ENCODE measurements at regions not wholly inside any gene's neighbourhood (a gene's known extent, or its start where the extent isn't known, plus 50 kb on each side); places are given as distances from the start of the nearest gene placed in this dataset.

DNA sequence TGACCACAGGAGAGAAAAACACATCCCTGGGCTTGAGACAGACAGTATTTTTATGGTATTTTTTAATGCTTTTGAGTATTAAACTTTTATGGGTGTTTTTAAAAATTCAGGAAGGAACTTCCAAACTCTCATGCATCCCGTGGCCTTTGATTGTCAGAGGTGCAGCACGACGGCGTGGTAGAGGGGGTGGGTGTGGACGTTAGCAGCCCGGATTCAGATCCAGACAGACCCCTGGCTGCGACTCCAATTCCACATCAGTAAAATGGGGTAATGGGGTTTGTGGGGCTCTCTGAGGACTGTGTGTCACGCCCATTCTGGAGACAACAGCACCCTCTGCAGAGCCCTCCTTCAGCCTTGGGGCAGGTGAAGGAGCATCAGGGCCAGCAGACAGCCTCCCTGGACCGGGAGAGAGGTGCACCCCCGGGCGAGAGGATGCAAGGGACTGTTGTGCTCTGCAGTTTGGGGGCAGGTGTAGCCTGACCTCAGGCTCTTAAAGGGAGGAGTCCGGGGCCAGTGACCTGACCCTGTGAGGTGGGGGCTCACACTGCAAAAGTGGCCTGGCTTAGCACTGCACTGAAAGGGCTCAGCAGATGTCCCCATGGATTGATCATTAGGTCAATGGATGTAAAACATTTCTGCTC, 1024.3 kb downstream of the TBC1D22A start:
- no peak for DNase-seq

DNA sequence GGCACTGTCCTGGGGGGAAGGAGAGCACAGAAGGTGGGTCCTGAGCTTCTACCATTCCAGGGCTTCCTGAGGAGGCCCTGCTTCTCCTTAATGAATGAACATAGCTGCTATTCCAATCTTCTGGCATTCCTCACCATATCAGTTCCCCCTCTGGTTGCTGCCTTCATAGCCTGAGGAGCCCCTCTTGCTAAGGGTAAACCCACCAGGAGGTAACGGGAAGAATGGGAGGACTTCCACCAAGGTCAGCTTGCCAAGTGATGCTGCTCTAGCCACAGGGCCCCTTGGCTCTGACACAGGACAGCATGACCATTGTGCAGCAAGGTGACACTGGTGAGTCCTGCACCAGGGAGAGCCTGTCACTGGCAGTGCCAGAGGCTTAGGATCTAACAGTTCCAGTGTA, 1022.5 kb downstream of the TBC1D22A start:
- DNase-seq = no peak

DNA sequence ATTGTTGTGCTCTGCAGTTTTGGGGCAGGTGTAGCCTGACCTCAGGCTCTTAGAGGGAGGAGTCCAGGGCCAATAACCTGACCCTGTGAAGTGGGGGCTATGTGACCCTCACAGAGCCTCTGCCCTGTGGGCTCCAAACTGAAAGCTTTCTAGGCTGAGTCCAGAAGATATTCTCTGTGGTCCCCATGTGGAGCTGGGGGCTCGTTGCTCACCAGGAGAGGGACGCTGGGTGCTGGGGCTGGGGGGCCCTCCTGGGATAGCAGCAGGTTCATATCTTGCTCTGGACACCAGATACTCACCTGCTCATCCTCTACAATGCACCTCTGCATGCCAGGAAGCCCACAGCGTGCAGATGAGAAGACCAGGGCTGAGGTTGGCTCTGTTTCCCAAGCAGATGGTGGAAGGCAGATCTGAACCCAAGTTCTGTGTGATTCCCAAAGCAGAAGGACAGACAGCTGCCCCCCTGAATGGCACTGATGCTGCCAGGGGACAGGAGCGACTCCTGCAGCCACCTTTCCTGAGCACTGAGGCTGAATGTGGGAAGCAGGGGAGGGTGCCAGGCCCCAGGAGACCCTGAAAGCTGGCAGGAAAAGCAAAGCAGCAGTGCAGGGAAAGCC, 1022.0 kb downstream of the TBC1D22A start:
- no peak for DNase-seq

DNA sequence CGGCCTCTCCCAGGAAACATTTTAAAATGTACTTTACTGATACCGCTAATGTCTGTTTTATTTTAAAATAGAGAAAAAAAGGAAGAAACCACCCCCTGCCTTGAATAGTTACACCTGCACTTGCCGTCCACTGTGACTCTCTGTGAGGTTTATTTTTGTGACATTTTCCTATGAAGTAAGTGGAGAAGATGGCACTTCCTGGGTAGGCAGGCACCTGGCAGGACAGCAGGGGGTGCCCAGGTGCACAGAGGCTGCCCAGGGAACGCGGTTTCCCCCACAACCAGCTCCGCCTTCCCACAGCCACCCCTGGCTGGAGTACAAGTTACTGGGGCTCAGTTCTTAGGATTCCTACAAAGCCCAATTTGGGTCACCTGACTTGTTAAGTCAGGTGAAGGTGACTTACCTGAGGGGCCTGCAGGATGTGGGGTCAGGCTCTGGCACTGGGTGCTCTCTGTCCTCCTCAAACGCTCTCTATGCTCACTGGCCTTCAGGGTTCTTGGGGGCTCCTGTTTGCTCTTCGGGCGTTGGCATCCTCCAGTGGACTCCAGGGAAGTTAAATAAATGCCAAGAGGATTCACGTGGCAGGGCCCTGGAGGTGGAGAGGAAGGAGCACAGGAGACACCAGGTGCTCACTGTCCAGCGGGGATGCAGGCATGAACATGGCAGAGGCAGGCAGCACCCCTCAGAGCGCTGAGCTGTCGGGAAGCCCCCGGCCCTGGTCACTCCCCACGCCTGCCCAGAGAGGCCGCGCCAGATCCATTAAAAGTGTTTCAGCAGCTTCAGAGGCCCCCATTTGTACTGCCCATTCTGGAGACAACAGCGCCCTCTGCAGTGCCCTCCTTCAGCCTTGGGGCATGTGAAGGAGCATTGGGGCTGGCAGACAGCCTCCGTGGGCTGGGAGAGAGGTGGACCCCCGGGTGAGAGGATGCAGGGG, 1021.2 kb downstream of the TBC1D22A start:
- no peak for DNase-seq

DNA sequence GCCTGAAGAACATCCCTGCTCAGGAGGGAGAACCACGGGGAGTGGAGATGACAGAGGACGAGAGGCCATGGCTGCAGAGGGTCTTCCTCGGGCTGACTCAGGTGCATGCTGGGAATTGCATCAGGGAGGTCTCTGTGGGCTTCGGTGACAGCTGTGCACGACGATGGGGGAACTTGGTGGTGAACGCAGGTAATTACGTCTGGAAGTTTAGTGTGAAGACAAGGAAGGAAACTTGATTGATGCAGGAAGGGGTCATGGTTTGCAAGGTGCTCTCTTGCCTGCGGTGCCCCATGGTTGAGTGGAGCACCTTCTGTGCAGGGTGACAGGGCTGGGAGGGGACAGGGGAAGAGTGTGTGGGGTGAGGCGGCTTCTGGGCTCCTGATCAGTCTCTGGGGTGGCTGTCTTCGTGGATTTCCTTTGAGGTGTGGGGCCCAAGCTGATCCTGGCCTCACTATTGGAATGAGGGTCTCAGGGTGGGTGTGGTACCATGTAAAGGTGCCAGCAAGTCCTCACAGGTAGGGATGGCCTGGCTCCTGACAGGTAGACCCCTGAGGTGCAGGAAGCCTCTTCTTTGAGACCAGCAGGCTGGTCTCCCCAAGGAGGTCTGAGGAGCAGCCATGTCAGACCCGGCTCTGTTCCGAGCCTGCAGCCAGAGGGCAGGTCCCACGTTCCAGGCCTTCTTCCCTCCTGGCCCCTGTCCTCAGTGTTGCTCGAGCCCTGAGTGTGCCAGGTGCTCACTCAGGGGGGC, 1020.1 kb downstream of the TBC1D22A start:
- DNase-seq = no peak

DNA sequence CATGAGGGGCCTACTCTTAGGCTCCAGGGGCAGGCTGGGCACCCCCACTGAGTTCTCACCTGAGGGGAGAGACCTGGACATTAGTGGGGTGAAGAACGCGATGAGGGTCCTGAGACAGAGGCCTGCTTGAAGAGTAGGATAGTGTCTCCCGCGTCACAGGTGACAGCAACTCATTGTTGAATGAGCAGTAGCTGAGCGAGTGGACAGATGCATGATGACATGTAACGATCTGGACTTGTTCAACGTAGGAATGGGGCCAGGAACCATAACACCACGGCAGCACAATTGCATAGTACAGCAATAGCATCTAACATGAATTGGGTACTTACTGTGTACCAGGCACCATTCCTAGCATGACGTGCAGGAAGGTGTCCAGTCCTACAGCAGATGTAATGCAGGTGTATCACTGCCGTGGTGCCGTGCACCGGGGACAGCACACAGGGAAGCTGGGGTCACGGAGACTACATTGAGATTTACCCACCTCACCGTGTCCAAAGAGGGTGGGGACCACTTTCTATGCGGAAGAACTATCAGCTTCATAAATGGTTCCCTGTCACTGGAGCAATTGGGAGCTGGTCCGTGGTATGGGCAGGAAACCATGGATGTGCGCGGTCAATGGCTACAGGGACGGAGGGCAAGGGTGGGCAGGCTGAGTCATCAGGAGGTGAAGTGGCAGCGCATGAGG, 1019.1 kb downstream of the TBC1D22A start:
- no peak for DNase-seq

DNA sequence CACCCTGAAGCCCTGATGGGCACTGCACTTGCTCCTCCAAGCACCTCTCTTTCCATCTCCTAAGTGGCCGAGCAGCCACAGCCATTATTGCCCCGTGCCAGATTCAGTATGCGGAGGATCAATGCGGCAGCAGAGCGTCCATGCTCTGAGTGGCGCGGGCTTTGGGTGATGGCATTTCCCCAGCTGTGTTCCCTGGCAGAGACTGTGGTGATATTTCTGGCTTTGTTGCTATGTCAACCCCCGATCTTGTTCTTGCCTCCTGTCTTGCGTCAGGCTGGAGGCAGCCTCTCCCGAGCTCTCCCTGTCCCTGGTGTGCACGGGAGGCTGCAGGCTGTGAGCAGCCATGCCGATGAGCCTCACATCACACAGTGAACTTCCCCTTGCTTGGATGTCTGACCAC, 1018.6 kb downstream of the TBC1D22A start:
- no peak for DNase-seq

DNA sequence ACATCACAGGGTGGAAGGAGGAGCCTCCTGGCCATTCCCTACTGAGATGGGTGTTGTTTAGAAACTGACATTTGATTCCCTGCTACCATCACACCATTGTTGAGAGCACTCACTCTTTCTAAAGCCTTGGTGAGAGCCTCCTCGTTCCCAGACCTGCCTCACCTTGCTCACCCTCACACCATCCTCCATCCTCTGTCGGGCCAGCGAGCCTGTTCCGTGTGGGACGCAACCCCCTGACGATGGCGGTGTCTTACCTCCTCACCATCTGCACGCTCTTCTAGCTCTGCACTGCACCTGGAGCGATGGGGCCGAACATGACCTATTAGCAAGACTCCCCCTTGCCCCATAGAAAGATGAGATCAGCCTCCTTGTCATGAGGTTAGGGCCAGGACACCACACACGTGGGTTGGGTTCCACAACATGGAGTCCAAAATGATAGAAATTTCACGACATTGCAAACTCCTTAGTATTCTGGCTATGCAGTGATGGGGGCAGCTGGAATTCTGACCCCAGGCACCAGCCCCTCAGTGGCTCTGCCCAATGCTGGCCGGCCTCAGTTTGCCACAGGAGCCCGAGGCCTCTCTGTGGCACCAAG, 1017.9 kb downstream of the TBC1D22A start:
- DNase-seq = no peak

DNA sequence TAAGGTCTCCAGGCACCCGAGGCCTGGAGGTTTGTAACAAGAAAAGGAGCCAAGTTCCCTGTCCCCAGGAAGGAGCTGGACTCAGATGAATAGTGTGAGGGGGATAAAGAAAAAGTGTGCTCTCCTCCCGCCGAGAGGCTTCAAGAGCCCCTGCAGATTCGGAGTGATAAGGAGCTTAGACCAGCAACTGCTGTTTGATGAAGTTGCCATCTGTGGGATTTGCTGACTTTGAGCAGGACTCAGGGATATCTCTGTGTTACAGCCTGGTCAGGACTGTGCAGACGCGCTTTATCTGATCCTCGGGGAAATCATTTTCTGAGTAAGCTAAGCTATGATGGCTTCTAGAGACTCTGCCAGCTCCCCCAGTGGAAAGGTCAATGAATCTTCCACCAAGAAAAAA, 1017.0 kb downstream of the TBC1D22A start:
- no peak for DNase-seq

DNA sequence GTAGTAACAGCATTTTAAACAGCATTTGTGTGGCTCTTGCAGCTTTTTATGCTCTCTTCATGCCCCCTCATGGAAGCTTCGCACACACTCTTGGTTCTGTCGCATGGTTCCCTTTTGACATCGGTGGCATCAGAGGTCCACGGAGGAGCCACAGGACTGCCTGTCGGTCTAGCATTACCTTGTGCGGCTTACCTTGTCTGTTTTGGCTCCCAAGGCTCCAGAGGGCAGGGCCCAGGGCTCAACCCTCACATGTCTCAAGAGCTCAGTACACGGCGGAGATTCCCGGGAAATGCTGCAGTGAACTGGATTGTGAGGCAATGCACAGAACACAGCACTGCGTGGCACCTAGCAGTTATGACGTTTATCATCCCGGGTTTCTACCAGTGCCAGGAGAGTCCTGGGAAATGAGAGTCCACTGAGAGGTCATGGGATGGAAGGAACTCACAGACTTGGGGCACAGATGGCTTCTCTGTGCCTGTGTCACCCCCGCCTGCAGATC, 1015.8 kb downstream of the TBC1D22A start:
- DNase-seq = no peak

DNA sequence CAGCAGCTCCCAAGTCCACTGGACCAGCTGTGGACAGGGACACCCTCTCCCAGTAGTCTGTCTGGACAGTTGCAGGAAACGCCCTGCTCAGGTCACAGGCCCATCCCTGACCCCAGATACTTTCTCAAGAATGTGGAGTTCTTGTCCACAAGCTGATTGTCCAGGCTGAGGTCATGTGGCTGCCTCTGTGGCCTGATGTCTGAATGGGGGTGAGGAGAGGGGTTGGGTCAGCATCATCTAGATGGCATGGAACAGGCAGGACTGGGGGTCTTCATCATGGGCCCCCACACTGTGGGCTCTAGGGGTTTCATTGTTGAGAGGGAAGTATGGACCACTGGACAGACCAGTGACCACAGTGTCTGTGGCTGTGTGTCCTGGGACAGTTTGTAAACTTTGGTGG, 1015.0 kb downstream of the TBC1D22A start:
- no peak for DNase-seq

DNA sequence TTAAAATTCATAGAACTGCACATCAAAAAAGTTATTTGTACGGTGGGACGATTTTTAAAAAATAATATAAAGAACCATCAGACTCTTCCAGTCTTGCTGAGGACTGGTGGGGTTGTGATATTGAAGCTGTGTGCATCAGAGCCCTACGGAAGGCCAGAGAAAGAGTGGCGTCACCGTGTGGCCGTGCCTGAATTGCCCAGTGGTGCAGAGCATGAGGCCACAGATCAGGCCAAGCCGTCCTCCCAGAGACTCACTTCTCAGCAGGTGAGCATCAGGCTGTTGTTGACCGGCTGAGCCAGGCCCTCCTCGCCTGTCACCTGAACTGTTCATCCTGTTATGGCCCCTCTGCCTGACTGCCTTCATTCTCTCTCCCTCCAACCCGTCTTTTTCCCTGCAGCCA, 1013.9 kb downstream of the TBC1D22A start:
- DNase-seq = no peak

DNA sequence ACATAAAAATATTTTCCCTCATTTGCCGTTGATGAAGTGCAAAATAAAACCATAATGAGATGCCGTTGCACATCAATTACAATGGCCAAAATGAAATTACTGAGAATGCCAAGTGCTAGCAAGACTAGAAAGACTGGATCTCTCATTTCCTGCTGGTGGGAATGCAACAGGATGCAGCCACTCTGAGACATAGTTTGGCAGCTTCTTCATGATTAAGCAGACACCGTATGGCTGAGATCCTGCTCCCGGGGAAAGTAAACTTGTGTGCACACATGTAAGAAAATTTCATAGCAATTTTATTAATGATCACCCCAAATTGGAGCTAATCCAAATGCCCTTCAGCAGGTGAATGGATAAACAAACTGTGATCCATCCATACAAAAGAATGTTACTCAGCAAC, 1013.2 kb downstream of the TBC1D22A start:
- DNase-seq = no peak

DNA sequence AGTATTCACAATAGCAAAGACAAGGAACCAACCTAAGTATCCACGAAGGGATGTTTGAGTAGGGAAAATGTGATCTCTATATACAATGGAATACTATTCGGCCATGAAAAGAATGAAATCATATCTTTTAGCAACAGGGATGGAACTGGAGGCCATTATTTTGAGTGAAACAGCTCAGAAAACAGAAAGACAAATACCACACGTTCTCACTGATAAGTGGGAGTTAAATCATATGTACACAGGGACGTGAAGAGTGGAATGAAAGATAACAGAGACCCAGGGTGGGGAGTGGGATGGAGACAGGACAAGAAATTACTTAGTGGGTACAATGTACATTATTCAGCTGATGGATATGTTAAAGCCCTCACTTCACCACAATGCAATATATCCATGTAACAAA, 1012.7 kb downstream of the TBC1D22A start:
- no peak for DNase-seq

DNA sequence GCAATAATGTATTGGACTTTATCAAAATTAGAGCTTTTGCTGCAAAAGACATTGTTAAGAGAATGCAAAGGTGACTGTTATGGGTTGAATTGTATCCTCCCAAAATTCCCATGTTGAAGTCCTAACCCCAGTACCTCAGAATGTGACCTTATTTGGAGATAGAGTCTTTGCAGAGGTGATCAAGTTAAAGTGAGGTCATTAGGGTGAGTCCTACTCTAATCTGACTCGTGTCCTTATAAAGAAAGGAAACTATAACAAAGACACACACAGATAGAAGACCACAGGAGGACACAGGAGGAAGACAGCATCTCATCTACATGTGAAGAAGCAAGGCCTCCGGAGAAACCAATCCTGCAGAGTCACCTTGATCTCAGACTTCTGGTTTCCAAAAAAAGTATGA, 1011.2 kb downstream of the TBC1D22A start:
- no peak for DNase-seq

DNA sequence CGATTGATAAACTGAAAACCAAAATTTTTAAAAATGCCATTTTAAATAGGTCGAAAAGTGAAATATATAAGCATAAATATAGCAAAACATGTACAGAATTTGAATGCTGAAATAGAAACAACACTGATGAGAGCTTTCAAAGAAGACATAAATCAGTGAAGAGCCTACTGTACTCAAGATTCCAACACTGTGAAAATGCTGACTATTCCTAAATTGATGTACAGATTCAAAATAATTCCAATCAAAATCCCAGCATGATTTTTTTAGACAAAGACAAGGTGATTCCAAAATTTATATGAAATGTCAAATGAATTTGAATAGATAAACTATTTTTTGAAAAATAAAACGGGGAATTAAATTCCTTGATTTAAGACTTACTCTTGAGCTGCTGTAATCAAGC, 1010.4 kb downstream of the TBC1D22A start:
- no peak for DNase-seq

DNA sequence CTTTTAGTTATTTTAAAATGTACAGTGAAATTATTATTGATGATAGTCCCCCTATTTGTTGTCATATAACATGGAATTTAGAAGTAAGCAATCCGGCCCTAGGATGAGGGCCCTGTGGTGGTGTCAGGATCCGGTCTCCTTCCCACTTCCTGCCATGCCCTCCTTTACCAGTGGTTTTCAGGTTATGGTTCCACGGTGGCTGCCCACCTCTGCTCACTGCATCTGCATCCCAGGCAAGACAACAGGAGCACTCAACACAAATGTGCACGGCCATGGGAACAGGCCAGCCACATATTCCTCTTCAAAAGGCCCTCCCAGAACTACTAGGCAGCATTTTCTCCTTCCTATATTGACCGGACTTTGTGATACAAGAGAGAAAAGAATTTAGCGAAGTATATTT, 1007.2 kb downstream of the TBC1D22A start:
- no peak for DNase-seq

DNA sequence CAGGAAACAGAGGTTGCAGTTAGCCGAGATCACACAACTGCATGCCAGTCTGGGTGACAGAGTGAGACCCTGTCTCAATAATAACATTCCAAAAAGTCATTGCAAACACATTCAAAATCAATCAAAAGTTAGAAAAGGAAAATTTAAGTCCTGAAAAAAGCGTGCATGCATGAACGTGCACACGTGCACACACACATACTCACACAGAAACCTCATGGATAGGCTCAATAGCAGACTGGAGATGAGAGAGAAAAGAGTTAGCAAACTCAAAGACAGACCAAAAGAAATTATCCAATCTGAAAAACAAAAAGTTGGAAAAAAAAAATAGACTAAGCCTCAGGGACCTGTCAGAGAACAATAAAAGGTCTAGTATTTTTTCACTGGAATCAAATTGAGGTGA, 1005.6 kb downstream of the TBC1D22A start:
- no peak for DNase-seq

DNA sequence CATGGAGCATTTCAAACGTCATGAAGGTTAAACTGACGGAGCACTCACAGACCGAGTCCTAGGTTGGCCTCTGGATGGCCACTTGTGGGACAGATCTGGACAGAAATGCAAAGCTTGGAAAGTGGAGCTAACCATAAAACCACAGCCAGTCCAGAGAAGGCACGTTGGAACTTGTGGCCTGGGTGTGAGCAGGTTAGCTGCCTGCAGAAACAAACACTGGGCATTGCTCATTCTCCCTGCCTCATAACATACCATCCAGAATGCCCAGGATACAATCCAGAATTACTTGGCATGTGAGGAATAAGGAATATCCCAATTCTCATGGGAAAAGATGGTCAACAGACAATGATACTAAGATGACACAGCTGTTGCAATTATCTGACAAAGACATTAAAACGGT, 1005.0 kb downstream of the TBC1D22A start:
- no peak for DNase-seq

DNA sequence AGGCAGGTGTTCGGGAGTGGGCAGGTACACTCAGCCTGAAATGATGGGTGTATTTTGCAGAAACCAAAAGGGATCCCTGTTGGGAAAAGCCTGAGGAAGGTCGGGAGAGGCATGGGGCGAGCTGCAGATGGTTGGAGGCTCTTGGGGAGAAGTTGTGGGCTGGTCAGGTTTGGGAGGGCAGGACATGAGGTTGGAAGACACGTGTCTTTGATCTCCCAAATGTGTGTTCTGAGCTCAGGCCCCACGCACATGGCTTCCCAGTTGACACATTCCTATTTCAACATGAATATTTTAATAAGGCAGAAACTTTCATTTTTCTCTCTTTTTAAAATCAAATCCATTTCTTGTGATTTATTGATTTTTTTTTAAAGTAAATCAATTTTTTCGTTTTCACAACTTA, 1003.3 kb downstream of the TBC1D22A start:
- DNase-seq = no peak

DNA sequence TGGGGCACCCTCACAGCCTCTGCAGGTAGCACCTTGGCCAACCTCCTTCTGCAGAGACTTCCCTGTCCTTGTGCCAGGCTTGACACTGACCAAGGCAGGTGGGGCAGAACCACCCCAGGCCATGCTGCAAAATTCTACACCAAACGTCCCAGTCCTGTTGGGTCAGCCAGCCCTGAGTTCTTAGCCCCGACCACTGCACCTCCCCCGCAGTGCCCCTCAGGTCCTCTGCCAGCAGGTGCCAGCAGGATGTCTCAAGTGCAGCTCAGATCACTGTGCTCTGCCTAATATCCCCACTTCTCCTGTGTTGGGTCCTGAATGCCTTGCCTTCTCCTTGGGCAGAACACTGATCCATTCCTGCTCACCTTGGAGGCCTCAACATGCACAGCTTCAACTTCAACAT, 999.7 kb downstream of the TBC1D22A start:
- DNase-seq = no peak

DNA sequence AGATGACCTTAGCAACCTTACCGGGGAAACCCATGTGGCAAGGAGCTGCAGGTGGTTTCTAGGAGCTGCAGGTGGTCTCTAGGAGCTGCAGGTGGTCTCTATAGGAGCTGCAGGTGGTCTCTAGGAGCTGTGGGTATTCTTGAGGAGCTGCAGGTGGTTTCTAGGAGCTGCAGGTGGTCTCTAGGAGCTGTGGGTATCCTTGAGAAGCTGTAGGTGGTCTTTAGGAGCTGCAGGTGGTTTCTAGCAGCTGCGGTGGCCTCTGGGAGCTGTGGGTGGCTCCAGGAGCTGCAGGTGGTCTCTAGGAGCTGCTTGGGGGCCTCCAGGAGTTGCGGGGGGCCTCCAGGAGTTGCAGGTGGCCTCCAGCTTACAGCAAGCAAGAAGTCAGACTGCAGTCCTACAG, 997.5 kb downstream of the TBC1D22A start:
- no peak for DNase-seq
